DND-41 (cell line): ENCODE measurements at regions not wholly inside any gene's neighbourhood (a gene's known extent, or its start where the extent isn't known, plus 50 kb on each side); places are given as distances from the start of the nearest gene placed in this dataset.

Experiments
- EZH2 ChIP-seq: IDR thresholded peaks from 3 replicates; pipeline ENCODE4 v1.6.1; 2012; ENCODE audit warnings: borderline replicate concordance, low read depth, mild to moderate bottlenecking, moderate library complexity, low read length, inconsistent platforms; ENCODE audit not compliant: severe bottlenecking
- TF ChIP-seq, protein P1 (sequence below): IDR thresholded peaks from 2 replicates; pipeline ENCODE4 v1.5.1; 2012; ENCODE audit warnings: borderline replicate concordance, low read length, moderate library complexity, mild to moderate bottlenecking; ENCODE audit not compliant: poor library complexity, severe bottlenecking; ENCODE audit errors: extremely low read depth

DNA sequence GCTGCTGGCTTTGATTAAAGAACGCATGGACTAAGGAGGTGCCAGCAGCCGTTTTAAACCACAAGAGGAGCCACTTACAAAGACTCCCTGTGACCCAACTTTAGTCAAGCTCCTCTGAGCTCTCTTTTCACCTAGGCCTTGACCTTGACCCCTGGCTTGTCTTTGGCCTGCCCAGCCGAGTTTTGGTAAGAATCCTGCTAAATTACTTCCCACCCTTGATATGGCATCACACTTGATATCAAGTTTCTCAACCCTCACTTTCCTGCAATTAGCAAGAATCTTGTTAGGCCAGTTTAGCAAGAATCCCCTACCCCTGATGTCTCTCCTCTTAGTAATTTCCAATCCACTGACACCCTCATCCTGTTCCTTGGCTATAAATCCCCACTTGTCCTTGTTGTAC lies 232.8 kb upstream of the SALL1 start:
- TF ChIP-seq, protein P1, sequence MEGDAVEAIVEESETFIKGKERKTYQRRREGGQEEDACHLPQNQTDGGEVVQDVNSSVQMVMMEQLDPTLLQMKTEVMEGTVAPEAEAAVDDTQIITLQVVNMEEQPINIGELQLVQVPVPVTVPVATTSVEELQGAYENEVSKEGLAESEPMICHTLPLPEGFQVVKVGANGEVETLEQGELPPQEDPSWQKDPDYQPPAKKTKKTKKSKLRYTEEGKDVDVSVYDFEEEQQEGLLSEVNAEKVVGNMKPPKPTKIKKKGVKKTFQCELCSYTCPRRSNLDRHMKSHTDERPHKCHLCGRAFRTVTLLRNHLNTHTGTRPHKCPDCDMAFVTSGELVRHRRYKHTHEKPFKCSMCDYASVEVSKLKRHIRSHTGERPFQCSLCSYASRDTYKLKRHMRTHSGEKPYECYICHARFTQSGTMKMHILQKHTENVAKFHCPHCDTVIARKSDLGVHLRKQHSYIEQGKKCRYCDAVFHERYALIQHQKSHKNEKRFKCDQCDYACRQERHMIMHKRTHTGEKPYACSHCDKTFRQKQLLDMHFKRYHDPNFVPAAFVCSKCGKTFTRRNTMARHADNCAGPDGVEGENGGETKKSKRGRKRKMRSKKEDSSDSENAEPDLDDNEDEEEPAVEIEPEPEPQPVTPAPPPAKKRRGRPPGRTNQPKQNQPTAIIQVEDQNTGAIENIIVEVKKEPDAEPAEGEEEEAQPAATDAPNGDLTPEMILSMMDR = no peak
- TF ChIP-seq EZH2 = no peak
